ENCODE measurements at regions not wholly inside any gene's neighbourhood (a gene's known extent, or its start where the extent isn't known, plus 50 kb on each side); places are given as distances from the start of the nearest gene placed in this dataset.

GRCh38 chr1:61591351-61591750 is 133.6 kb downstream of the TM2D1 start:
- Histone ChIP-seq H3K36me3 (ENCODE audit: insufficient read depth, low read length) (no peaks in the 10 kb centered on the region), H3K4me3 (no peak overlapping the region), H3K9ac (ENCODE audit: insufficient read length) (no peak overlapping the region), H3K9me3 (ENCODE audit: low read depth, low read length) (no peaks in the 10 kb centered on the region), H3K27ac (no peak overlapping the region)
- TF ChIP-seq EZH2 (IDR thresholded peaks at IDR 0.05), result no peak
- no peak for TF ChIP-seq FOXP2 (optimal IDR thresholded peaks at IDR 0.05; ENCODE audit: control extremely low read depth, extremely low read length, insufficient read depth)
- no peak for TF ChIP-seq POLR2AphosphoS5 (IDR thresholded peaks at IDR 0.05; ENCODE audit: borderline replicate concordance, low read depth, low read length)
- DNase-seq (ENCODE audit: low read depth, low spot score), result no peak

- Histone ChIP-seq H3K4me3 (no peak overlapping the region), H3K9ac (ENCODE audit: insufficient read length) (no peak overlapping the region), H3K36me3 (ENCODE audit: insufficient read depth, low read length) (no peaks in the 10 kb centered on the region), H3K9me3 (ENCODE audit: low read depth, low read length) (no peaks in the 10 kb centered on the region), H3K27ac (no peak overlapping the region)
- DNase-seq (ENCODE audit: low read depth, low spot score), result peak; percentile 53
- no peak for TF ChIP-seq POLR2AphosphoS5 (IDR thresholded peaks at IDR 0.05; ENCODE audit: borderline replicate concordance, low read depth, low read length)
- no peak for TF ChIP-seq FOXP2 (optimal IDR thresholded peaks at IDR 0.05; ENCODE audit: control extremely low read depth, extremely low read length, insufficient read depth)
- TF ChIP-seq EZH2 (IDR thresholded peaks at IDR 0.05), result no peak
These were observed 135.9 kb downstream of the TM2D1 start for GRCh38 chr1:61588736-61589672.

GRCh38 chr1:61585714-61586113 is 139.2 kb downstream of the TM2D1 start:
- peak overlapping the region; percentile 50 for H3K4me3 ChIP-seq
- no peaks in the 10 kb centered on the region for H3K9me3 ChIP-seq (ENCODE audit: low read depth, low read length)
- DNase-seq (ENCODE audit: low read depth, low spot score), result peak; percentile 74
- H3K36me3 ChIP-seq (ENCODE audit: insufficient read depth, low read length), result no peaks in the 10 kb centered on the region
- peak overlapping the region; percentile 29; the same call in 1 of the 2 replicates for H3K27ac ChIP-seq
- H3K9ac ChIP-seq (ENCODE audit: insufficient read length), result no peak overlapping the region
- TF ChIP-seq POLR2AphosphoS5 (IDR thresholded peaks at IDR 0.05; ENCODE audit: borderline replicate concordance, low read depth, low read length) (peak; percentile 57; the same call in 1 of the 2 replicates), EZH2 (IDR thresholded peaks at IDR 0.05) (no peak)

- TF ChIP-seq FOXP2 (optimal IDR thresholded peaks at IDR 0.05; ENCODE audit: control extremely low read depth, extremely low read length, insufficient read depth) (no peak), EZH2 (IDR thresholded peaks at IDR 0.05) (no peak), POLR2AphosphoS5 (IDR thresholded peaks at IDR 0.05; ENCODE audit: borderline replicate concordance, low read depth, low read length) (no peak)
- Histone ChIP-seq H3K27ac (no peak overlapping the region), H3K9me3 (ENCODE audit: low read depth, low read length) (no peaks in the 10 kb centered on the region), H3K9ac (ENCODE audit: insufficient read length) (no peak overlapping the region), H3K36me3 (ENCODE audit: insufficient read depth, low read length) (no peaks in the 10 kb centered on the region), H3K4me3 (no peak overlapping the region)
- no peak for DNase-seq (ENCODE audit: low read depth, low spot score)
These were observed 141.2 kb downstream of the TM2D1 start for GRCh38 chr1:61583703-61584102.

- no peak for DNase-seq (ENCODE audit: low read depth, low spot score)
- Histone ChIP-seq H3K9me3 (ENCODE audit: low read depth, low read length) (no peaks in the 10 kb centered on the region), H3K9ac (ENCODE audit: insufficient read length) (no peak overlapping the region), H3K4me3 (peak overlapping the region; percentile 33; the same call in 1 of the 2 replicates), H3K36me3 (ENCODE audit: insufficient read depth, low read length) (no peaks in the 10 kb centered on the region), H3K27ac (no peak overlapping the region)
- TF ChIP-seq EZH2 (IDR thresholded peaks at IDR 0.05), result no peak
- TF ChIP-seq FOXP2 (optimal IDR thresholded peaks at IDR 0.05; ENCODE audit: control extremely low read depth, extremely low read length, insufficient read depth), result no peak
These were observed 143.7 kb downstream of the TM2D1 start for GRCh38 chr1:61581251-61581650.

- TF ChIP-seq EZH2 (IDR thresholded peaks at IDR 0.05), result no peak
- TF ChIP-seq POLR2AphosphoS5 (IDR thresholded peaks at IDR 0.05; ENCODE audit: borderline replicate concordance, low read depth, low read length), result no peak
- no peak for TF ChIP-seq FOXP2 (optimal IDR thresholded peaks at IDR 0.05; ENCODE audit: control extremely low read depth, extremely low read length, insufficient read depth)
- DNase-seq (ENCODE audit: low read depth, low spot score), result no peak
- H3K27ac ChIP-seq, result no peak overlapping the region
- H3K9me3 ChIP-seq (ENCODE audit: low read depth, low read length), result no peaks in the 10 kb centered on the region
- no peak overlapping the region for H3K4me3 ChIP-seq
- H3K36me3 ChIP-seq (ENCODE audit: insufficient read depth, low read length), result no peaks in the 10 kb centered on the region
- H3K9ac ChIP-seq (ENCODE audit: insufficient read length), result no peak overlapping the region
These were observed 144.5 kb downstream of the TM2D1 start for GRCh38 chr1:61580417-61580816.

GRCh38 chr1:61579802-61580201 is 145.1 kb downstream of the TM2D1 start:
- DNase-seq (ENCODE audit: low read depth, low spot score), result no peak
- Histone ChIP-seq H3K4me3 (no peak overlapping the region), H3K27ac (no peak overlapping the region), H3K36me3 (ENCODE audit: insufficient read depth, low read length) (no peaks in the 10 kb centered on the region), H3K9ac (ENCODE audit: insufficient read length) (no peak overlapping the region), H3K9me3 (ENCODE audit: low read depth, low read length) (no peaks in the 10 kb centered on the region)
- TF ChIP-seq FOXP2 (optimal IDR thresholded peaks at IDR 0.05; ENCODE audit: control extremely low read depth, extremely low read length, insufficient read depth) (no peak), POLR2AphosphoS5 (IDR thresholded peaks at IDR 0.05; ENCODE audit: borderline replicate concordance, low read depth, low read length) (no peak), EZH2 (IDR thresholded peaks at IDR 0.05) (no peak)

- no peak overlapping the region for H3K9ac ChIP-seq (ENCODE audit: insufficient read length)
These were observed 152.9 kb downstream of the TM2D1 start for GRCh38 chr1:61572046-61572445.

More at GRCh38 chr1:61572046-61572445, 152.9 kb downstream of the TM2D1 start:
- TF ChIP-seq FOXP2 (optimal IDR thresholded peaks at IDR 0.05; ENCODE audit: control extremely low read depth, extremely low read length, insufficient read depth), result no peak
- TF ChIP-seq POLR2AphosphoS5 (IDR thresholded peaks at IDR 0.05; ENCODE audit: borderline replicate concordance, low read depth, low read length), result no peak
- no peak for TF ChIP-seq EZH2 (IDR thresholded peaks at IDR 0.05)
- no peak for DNase-seq (ENCODE audit: low read depth, low spot score)
- Histone ChIP-seq H3K36me3 (ENCODE audit: insufficient read depth, low read length) (no peaks in the 10 kb centered on the region), H3K4me3 (no peak overlapping the region), H3K27ac (no peak overlapping the region), H3K9me3 (ENCODE audit: low read depth, low read length) (no peaks in the 10 kb centered on the region)

Data from SK-N-MC (cell line).